Glomerular visceral epithelial cell (primary cell): ENCODE measurements at regions not wholly inside any gene's neighbourhood (a gene's known extent, or its start where the extent isn't known, plus 50 kb on each side); places are given as distances from the start of the nearest gene placed in this dataset.
A peak's percentile ranks its signal among the peaks of the same experiment; 100 is the strongest.

Experiments
- DNase-seq: peaks from one replicate; pipeline ENCODE4 v3.0.0-alpha.2; 2016; ENCODE audit errors: extremely low spot score

DNA sequence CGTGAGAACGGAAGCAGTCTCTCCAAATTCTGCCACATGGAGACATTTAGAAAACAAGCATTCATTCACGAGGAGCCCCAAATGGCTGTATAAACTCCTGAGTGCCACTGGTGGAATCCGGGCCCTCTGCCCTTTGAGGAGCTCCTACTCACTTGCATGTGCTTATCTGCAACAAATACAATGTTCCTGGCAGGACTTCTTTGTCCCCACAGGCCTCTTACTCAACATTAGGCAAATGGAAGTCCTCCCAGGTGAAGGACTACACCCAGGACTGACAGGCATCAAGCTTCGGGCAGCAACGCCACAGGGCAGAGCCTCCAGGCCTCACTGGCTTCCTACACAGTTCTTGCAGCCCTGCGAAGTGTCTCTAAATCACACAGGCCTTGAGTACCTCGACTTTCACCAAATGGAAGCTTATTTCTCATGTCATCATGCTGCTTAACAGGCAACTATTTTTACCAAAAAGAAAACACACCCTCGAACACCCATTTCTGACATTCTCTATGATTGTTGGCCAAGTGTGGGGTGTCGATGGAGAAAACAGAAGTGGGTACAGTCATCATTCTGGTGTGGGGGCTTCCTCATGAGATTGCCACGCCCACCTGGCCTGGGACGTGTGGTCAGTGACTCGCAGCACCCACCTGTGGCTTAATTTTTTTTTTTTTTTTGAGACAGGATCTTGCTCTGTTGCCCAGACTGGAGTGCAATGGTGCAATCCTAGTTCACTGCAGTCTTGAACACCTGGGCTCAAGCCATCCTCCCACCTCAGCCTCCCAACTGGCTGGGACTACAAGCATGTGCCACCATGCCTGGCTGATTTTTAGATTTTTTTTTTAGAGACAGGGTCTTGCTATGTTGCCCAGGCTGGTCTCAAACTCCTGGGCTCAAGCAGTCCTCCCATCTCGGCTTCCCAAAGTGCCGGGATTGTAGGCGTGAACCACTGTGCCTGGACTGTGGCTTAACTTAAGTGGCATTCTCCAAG, 186.8 kb upstream of the GLI2 start:
- no peak for DNase-seq

GRCh38 chr2:120549841-120550240, 185.8 kb upstream of the GLI2 start:
- DNase-seq, result no peak

DNA sequence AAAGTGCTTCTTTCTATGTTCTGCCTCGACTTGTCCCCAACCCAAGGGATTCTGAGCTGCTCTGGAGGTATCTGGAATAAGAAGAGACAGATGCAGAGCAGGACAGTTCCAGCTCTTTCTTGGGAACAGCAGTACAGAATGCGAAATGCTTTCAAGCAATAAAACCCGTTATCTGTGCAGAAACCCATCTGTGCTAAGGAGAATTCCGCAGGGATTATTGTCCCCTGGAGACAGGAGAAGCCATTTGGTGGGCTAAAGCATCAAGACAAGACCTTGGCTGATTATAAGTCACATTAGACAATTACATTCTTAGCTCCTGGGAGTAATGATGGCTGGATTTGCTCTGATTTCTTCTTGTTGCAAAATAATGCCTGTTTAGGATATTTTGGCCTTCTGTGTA, 185.4 kb upstream of the GLI2 start:
- DNase-seq, result no peak

GRCh38 chr2:120550893-120551446, 184.7 kb upstream of the GLI2 start:
- DNase-seq, result no peak

DNA sequence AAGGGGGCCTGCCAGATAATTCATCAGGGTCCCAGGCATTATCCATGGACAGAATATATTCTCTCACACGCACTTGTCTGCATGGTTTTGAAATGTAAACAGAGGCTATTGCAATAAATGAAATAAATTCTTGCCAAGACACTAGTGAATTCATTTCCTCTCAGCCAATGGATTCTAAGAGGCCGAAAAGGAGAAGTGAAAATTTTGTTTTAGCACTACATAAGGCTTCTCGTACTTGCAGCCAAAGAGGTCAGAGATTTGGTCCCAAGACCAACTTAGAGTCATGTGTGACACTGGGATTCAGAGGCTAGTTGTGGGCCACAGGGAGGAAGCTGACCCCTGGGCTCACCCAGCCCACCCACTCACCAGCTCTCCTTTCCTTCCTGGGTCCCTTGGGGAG, 184.1 kb upstream of the GLI2 start:
- DNase-seq, result no peak

GRCh38 chr2:120552079-120552478, 183.6 kb upstream of the GLI2 start:
- no peak for DNase-seq

DNA sequence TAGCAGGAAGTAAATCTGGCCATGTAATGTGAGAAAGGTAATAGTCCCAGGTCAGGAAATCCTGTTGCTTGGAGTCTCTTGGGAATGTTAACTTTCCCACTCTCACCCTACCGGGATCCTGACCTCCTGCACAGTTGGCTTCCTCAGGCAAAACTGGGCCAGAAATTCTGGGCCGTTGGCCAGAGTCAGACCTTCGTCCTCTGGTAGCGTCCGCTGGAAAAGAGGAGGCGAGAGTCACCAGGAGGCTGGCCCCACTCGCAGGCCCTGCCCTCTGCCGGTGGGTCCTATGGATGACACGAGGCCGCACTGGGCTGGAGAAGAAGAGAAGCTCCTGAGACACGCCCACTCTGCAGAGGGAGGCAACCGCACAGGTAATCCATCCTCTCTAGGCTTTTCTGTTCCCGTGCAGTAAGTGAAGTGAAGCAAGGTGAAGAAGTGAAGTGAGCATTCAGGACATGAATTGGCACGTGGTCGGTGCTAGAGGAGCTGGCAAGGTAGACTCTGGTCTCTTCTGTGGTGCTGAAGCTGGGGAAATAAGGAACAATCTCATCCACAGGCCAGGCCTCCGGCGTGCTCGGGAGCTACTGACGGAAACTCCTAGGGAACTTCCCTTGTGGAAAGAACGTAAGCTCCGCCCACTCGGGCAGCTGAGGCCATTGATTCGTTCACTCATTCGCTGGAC, 182.7 kb upstream of the GLI2 start:
- peak; percentile 81 for DNase-seq

GRCh38 chr2:120554625-120555032, 181.0 kb upstream of the GLI2 start:
- no peak for DNase-seq

GRCh38 chr2:120555092-120555491, 180.6 kb upstream of the GLI2 start:
- DNase-seq, result no peak

GRCh38 chr2:120556911-120557310, 178.8 kb upstream of the GLI2 start:
- DNase-seq, result no peak

DNA sequence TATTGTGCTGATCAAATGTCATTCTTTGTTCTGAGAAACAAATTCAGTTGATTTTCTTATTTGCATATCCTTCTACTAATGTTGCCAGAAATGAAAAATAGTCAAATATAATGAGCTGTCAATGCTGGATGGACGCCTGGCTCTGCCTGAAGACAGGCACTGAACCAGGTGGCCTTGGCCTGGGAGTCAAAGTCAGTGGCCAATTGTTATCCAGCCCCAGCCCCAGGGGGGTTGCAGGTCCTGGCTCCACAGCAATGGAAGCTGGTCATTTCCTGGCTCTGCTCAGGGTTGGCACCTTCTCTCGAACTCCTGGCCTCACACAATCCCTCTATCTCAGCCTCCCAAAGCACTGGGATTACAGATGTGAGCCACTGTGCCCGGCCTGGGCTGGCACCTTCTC, 176.8 kb upstream of the GLI2 start:
- no peak for DNase-seq

DNA sequence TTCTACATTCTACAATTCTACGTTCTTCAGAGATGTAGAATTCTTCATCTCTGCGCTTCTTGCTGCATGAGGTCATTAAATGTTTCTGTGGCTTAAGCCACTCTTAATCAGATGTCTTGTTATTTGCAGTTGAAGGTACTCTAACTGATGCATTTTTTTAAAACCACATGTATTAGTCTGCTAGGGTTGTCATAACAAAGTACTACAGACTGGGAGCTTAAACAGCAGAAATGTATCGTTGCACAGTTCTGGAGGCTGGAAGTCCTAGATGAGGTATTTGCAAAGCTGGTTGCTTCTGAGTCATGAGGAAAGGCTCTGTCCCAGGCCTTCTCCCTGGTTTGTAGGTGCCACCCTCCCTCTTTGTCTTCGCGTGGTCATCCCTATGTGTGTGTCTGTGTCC, 176.3 kb upstream of the GLI2 start:
- peak; percentile 97 for DNase-seq

DNA sequence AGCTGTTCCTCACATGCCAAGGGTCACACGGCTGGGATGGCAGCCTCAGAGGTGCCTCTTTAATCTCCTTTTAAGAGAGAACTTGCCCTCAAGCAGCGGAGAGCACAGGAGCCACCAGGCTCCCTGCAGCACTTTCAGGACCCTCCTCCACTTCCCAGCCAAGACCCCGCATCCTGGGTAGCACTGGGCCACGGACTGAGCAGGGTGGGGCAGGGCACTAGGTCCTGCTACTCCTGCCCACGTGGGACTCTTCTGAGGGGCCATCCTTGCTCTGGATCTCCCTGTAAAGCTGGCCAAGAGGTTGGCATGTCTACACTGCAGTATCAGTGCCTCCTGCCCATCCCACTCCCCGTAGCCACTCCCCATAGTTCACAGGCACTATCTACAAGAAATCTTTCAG, 175.3 kb upstream of the GLI2 start:
- DNase-seq, result no peak

DNA sequence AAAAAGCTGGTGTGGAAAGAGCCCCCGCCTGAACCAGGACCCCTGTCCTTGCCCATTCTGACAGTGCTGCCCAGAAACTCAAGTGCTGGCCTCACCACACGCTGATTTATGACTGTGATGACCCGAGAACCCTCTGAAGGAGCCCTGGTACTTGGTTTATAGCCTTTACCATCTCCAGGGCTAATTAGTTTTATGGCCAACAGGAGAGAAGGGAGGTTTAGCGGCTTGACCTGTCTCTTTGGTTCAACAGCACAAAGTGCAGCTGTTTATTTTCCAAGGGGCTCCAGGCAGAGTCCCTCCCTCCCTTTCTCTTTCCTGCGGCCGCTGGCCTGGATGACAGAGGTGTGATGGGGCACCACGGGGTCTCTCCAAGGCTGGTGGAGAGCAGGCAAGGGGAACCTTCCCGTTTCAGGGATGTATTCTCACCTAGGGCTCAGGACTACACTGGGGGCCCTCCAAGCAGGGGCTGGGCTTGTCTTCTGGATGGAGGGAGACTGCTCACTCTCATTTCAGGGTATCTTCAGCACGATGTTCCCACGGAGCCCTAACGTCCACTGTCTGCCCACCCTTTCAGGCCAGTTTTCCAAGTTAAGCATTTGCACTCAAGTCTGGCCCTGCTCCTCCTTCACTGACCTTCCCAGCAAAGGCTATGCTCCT, 174.2 kb upstream of the GLI2 start:
- DNase-seq, result no peak

DNA sequence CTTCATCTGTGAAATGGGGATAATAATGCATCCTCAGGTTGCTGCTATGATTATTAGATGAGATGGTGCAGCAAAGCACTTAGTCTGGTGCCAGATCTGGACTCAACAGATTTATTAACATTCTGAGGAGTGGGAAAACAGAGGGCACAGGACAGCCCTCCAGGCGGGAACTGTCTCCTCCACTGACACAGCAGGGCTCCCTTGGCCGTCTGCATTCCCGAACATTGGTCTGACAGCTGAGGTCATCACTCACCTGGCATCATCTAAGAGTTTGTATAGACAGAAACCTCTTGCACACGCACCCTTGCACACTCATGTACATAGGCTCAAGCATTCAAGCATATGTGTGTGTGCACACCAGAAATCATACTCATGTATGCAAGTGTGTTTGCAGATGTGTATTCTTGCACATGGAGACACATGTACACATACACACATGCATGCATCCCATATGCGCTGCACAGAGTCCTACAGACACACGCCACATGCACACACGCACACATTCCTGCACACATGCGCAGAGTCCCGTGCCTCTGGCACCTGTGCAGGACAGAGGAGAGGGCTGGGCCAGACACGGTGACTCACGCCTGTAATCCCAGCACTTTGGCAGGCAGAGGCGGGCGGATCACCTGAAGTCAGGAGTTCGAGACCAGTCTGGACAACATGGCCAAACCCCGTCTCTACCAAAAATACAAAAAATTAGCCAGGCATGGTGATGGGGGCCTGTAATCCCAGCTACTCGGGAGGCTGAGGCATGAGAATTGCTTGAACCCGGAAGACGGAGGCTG, 173.3 kb upstream of the GLI2 start:
- DNase-seq, result no peak

DNA sequence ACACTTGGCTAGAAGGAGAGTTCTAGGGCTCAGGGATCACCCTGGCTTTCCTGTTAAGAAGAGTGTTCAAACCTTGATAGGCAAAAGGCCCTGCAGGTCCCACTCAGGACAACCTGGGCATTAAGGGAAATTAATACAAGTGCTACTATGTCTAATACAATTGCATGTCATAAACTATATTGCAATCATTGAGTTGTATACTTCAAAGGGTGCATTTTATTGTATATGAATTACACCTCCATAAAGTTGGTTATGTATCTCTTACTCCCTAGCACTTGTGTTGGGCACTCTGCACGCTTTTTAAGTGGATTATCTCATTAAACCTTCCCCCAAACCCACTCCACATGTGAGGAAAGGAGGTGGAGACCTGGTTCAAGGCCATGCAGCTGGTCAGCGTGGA, 172.1 kb upstream of the GLI2 start:
- DNase-seq, result no peak

- DNase-seq, result no peak
Measured at GRCh38 chr2:120564213-120565094, 171.2 kb upstream of the GLI2 start.

DNA sequence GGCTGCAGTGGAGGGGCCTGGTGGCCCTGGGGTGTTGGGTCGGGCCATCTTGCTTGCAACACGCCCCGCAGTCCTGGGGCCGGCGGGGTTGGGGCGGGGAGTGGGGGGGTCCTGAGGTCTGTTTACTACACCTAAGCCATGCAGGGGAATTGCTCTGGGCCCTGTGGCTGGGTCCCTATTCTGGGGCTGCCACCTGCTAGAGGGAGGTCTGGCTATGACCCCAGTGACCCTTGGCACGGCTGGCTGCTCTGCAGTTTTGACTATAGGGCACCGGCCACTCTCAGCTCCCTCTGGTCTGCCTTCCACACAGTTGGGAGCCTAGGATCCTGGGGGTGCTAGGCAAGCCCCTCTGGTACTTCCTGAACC, 170.6 kb upstream of the GLI2 start:
- no peak for DNase-seq

GRCh38 chr2:120565929-120566328, 169.7 kb upstream of the GLI2 start:
- DNase-seq, result no peak

- peak; percentile 73 for DNase-seq
Measured at GRCh38 chr2:120566331-120567035, 169.2 kb upstream of the GLI2 start.
